Fibroblast of gingiva (primary cell): ENCODE measurements at regions not wholly inside any gene's neighbourhood (a gene's known extent, or its start where the extent isn't known, plus 50 kb on each side); places are given as distances from the start of the nearest gene placed in this dataset.
"Not testable (repeated sequence)": the region's sequence is repeated elsewhere in the genome, so short reads cannot be mapped to it uniquely, and the experiment has no call there.

Experiments
- DNase-seq: peaks from one replicate; pipeline ENCODE4 v3.0.0-alpha.2; 2011; ENCODE audit warnings: low read depth

GRCh38 chr11:25159341-25159740 is 662.5 kb downstream of the LUZP2 start:
- no peak for DNase-seq

- peak; percentile 37 for DNase-seq
These were observed 666.6 kb downstream of the LUZP2 start for GRCh38 chr11:25163421-25163820.

GRCh38 chr11:25180187-25180586 is 683.3 kb downstream of the LUZP2 start:
- DNase-seq: peak; percentile 35

- no peak for DNase-seq
These were observed 686.6 kb downstream of the LUZP2 start for GRCh38 chr11:25183411-25183810.

- no peak for DNase-seq
These were observed 700.7 kb downstream of the LUZP2 start for GRCh38 chr11:25197515-25197914.

GRCh38 chr11:25198704-25199103 is 701.9 kb downstream of the LUZP2 start:
- no peak for DNase-seq

- DNase-seq: no peak
These were observed 704.1 kb downstream of the LUZP2 start for GRCh38 chr11:25200925-25201324.

GRCh38 chr11:25206762-25207161 is 709.9 kb downstream of the LUZP2 start:
- DNase-seq: no peak

GRCh38 chr11:25211635-25212254 is 714.9 kb downstream of the LUZP2 start:
- no peak for DNase-seq

- no peak for DNase-seq
These were observed 717.8 kb downstream of the LUZP2 start for GRCh38 chr11:25214535-25215176.

- DNase-seq: no peak
These were observed 721.2 kb downstream of the LUZP2 start for GRCh38 chr11:25218036-25218435.

- no peak for DNase-seq
These were observed 728.2 kb downstream of the LUZP2 start for GRCh38 chr11:25225078-25225477.

- DNase-seq: no peak
These were observed 746.1 kb downstream of the LUZP2 start for GRCh38 chr11:25242928-25243327.

- DNase-seq: no peak
These were observed 747.3 kb downstream of the LUZP2 start for GRCh38 chr11:25244126-25244525.

- no peak for DNase-seq
These were observed 750.5 kb downstream of the LUZP2 start for GRCh38 chr11:25247336-25247735.

GRCh38 chr11:25252854-25253253 is 756.0 kb downstream of the LUZP2 start:
- no peak for DNase-seq

GRCh38 chr11:25263861-25264260 is 767.0 kb downstream of the LUZP2 start:
- not testable (repeated sequence) for DNase-seq

- no peak for DNase-seq
These were observed 774.4 kb downstream of the LUZP2 start for GRCh38 chr11:25271301-25271700.

- DNase-seq: no peak
These were observed 775.4 kb downstream of the LUZP2 start for GRCh38 chr11:25272214-25272613.

- not testable (repeated sequence) for DNase-seq
These were observed 784.0 kb downstream of the LUZP2 start for GRCh38 chr11:25280821-25281220.

- no peak for DNase-seq
These were observed 796.3 kb downstream of the LUZP2 start for GRCh38 chr11:25293166-25293565.

GRCh38 chr11:25298450-25298849 is 801.6 kb downstream of the LUZP2 start:
- no peak for DNase-seq

GRCh38 chr11:25309818-25310217 is 813.0 kb downstream of the LUZP2 start:
- DNase-seq: no peak

- DNase-seq: no peak
These were observed 820.4 kb downstream of the LUZP2 start for GRCh38 chr11:25317216-25317615.
